HepG2 (cell line): ENCODE measurements at regions not wholly inside any gene's neighbourhood (a gene's known extent, or its start where the extent isn't known, plus 50 kb on each side); places are given as distances from the start of the nearest gene placed in this dataset.
"Not testable (repeated sequence)": the region's sequence is repeated elsewhere in the genome, so short reads cannot be mapped to it uniquely, and the experiment has no call there.

Experiments
- ATAC-seq: fragments of 200-7000 bp; cut with Tn5 transposase; 3 replicates; pipeline ENCODE4 v1.9.1; 2020; ENCODE audit warnings: mild to moderate bottlenecking, moderate library complexity
- BruUV-seq: library from RNA; stranded (reverse); fragments of 400-500 nt; replicated peaks from 2 replicates; lab custom pipeline; 2021; lab: Mats Ljungman, UMichigan
- CTCF ChIA-PET: fragments of 300-600 bp; formaldehyde crosslinking; extraction: SDS; loops from one replicate; lab custom pipeline; 2021; ENCODE audit warnings: low total read pairs, inconsistent platforms, low intra/inter-chr PET ratio; lab: Yijun Ruan, JAX
- POLR2A ChIA-PET: fragments of 350-600 bp; sonication (Branson Sonifier 250); formaldehyde crosslinking; loops from one replicate; lab custom pipeline; 2020; ENCODE audit warnings: antibody characterized with exemption, inconsistent platforms; lab: Yijun Ruan, JAX
- DNase-seq: peaks from one replicate; pipeline ENCODE4 v3.0.0-alpha.2; 2015; ENCODE audit warnings: low spot score
- FAIRE-seq: peaks from 3 replicates; lab custom pipeline; 2011; peaks lifted over from hg19 to GRCh38; lab: Jason Lieb, UNC
- H2AFZ ChIP-seq: one replicate; pipeline ENCODE4 v1.6.1; 2011; ENCODE audit warnings: low read length, inconsistent platforms
- H3K27ac ChIP-seq: fragments of 300-600 bp; 3 replicates; pipeline ENCODE4 v1.8.0; 2011; ENCODE audit warnings: mixed run types, mild to moderate bottlenecking, mixed read lengths, low read length, inconsistent platforms; ENCODE audit not compliant: insufficient read depth; ENCODE audit errors: extremely low read length
- H3K27me3 ChIP-seq, 2 experiments: fragments of 200-600 bp in 1 of 2; 2 replicates in 1 of 2; 3 replicates in 1 of 2; pipeline versions ENCODE4 v1.6.0 to v1.8.0; 2011; ENCODE audit warnings: low read length in 2 of 2, mild to moderate bottlenecking in 2 of 2, moderate library complexity in 2 of 2, inconsistent platforms in 1 of 2; ENCODE audit not compliant: insufficient read depth in 2 of 2, control insufficient read depth in 1 of 2
- H3K36me3 ChIP-seq, 2 experiments: fragments of 200-600 bp in 1 of 2; replicated peaks in 1 of 2; 2 replicates in 1 of 2; 3 replicates in 1 of 2; pipeline versions ENCODE4 v1.5.1 to v1.8.0; 2011; ENCODE audit warnings: low read length in 2 of 2, inconsistent platforms in 1 of 2; ENCODE audit not compliant: insufficient read depth in 2 of 2, control insufficient read depth in 1 of 2
- H3K4me1 ChIP-seq: 2 replicates; pipeline ENCODE4 v1.5.1; 2012; ENCODE audit warnings: low read length, inconsistent platforms; ENCODE audit not compliant: insufficient read depth
- H3K4me2 ChIP-seq: 2 replicates; pipeline ENCODE4 v1.6.0; 2011; ENCODE audit warnings: low read depth, low read length, inconsistent platforms
- H3K4me3 ChIP-seq, 3 experiments: fragments of 200-600 bp in 1 of 3; sonication (generic), shearing (Covaris generic) in 1 of 3; replicated peaks in 1 of 3; 2 replicates each; pipeline ENCODE4 v1.5.1; 2011 to 2016; ENCODE audit warnings: low read length in 3 of 3, inconsistent platforms in 2 of 3, low read depth in 2 of 3, mild to moderate bottlenecking in 2 of 3, control low read depth in 1 of 3, mixed read lengths in 1 of 3; ENCODE audit not compliant: insufficient read depth in 1 of 3
- H3K79me2 ChIP-seq: one replicate; pipeline ENCODE4 v1.6.1; 2011; ENCODE audit warnings: low read length, inconsistent platforms; ENCODE audit not compliant: insufficient read depth
- H3K9ac ChIP-seq: 2 replicates; pipeline ENCODE4 v1.6.0; 2011; ENCODE audit warnings: mild to moderate bottlenecking, low read depth, low read length, inconsistent platforms; ENCODE audit not compliant: insufficient read depth
- H3K9me3 ChIP-seq: 2 replicates; pipeline ENCODE4 v1.5.1; 2012; ENCODE audit warnings: mild to moderate bottlenecking, low read length
- H4K20me1 ChIP-seq: 2 replicates; pipeline ENCODE4 v1.6.0; 2011; ENCODE audit warnings: inconsistent platforms, mild to moderate bottlenecking, low read length, moderate library complexity; ENCODE audit not compliant: insufficient read depth
- KDM4B ChIP-seq: sonication (generic); formaldehyde crosslinking; IDR thresholded peaks from 2 replicates; pipeline ENCODE4 v1.4.0; 2020; ENCODE audit warnings: missing genetic modification reagents
- ZNF253 ChIP-seq: sonication (generic); formaldehyde crosslinking; IDR thresholded peaks from 2 replicates; pipeline ENCODE4 v1.8.0; 2022; ENCODE audit warnings: mild to moderate bottlenecking, missing genetic modification reagents, borderline replicate concordance
- ZNF563 ChIP-seq: sonication (generic); formaldehyde crosslinking; IDR thresholded peaks from 2 replicates; pipeline ENCODE4 v1.8.0; 2022; ENCODE audit warnings: mild to moderate bottlenecking, moderate library complexity, missing genetic modification reagents
- WGBS: methylation state at CpG from one replicate; pipeline ENCODE4 v1.1.6; 2017; ENCODE audit warnings: low lambda C conversion rate; 5-methylcytosine and 5-hydroxymethylcytosine counted together
- in situ Hi-C: cut with HindIII; loops from 2 replicates; pipeline ENCODE4 v1.10.0; 2017; ENCODE audit warnings: low pct_unique_long_range_greater_than_20kb; ENCODE audit not compliant: extremely low pct_ligation_motif_present
- intact Hi-C: fragments of 100-400 bp; cut with micrococcal nuclease; formaldehyde crosslinking; loops from one replicate; pipeline ENCODE4 v1.10.0; 2022; ENCODE audit not compliant: unreplicated experiment
- TF ChIP-seq, protein P1 (sequence below): sonication (generic); formaldehyde crosslinking; IDR thresholded peaks from 2 replicates; pipeline ENCODE4 v1.4.0; 2020; ENCODE audit warnings: mild to moderate bottlenecking, low read depth, missing genetic modification reagents

DNA sequence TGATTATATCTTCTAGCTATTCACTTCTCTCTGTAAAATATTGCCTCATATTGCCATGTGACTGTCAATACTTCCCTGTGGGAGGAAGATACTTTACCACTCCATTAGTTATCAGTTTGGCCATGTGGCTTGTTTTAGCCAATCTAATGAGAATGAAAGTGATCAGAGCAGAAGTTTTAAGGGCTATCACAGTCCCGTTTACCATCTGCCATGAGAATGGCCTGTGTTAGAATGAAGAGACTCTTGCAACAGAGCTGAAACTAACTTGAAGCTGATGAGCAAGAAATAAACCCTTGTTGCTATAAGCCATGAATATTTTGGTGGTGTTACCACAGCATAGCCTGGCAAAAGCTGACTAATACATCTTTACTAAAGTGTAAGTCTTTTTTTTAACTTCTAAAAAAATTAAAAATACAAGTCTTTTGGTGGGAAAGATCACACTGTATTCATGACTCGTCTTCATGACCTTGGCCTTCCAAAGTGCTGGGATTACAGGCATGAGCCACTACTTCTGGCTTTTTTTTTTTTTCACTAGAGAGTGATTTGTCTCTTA lies 68.0 kb upstream of the CTNNA1 start (continued):
- TF ChIP-seq, protein P1, sequence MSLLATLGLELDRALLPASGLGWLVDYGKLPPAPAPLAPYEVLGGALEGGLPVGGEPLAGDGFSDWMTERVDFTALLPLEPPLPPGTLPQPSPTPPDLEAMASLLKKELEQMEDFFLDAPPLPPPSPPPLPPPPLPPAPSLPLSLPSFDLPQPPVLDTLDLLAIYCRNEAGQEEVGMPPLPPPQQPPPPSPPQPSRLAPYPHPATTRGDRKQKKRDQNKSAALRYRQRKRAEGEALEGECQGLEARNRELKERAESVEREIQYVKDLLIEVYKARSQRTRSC, result no peak
- TF ChIP-seq KDM4B (CRISPR knock-in tag), result no peak
- no peak for TF ChIP-seq ZNF253 (CRISPR knock-in tag)
- TF ChIP-seq ZNF563, result no peak

DNA sequence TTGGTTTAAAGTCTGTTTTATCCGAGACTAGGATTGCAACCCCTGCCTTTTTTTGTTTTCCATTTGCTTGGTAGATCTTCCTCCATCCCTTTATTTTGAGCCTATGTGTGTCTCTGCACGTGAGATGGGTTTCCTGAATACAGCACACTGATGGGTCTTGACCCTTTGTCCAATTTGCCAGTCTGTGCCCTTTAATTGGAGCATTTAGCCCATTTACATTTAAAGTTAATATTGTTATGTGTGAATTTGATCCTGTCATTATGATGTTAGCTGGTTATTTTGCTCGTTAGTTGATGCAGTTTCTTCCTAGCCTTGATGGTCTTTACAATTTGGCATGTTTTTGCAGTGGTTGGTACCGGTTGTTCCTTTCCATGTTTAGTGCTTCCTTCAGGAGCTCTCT lies 70.8 kb upstream of the CTNNA1 start:
- POLR2A ChIA-PET, in situ Hi-C loops, H3K4me3 ChIP-seq, CTCF ChIA-PET, H3K9ac ChIP-seq, H3K4me1 ChIP-seq, H3K27me3 ChIP-seq, DNase-seq, FAIRE-seq, H3K36me3 ChIP-seq, H3K27ac ChIP-seq, BruUV-seq, ATAC-seq, H4K20me1 ChIP-seq, H3K9me3 ChIP-seq, H2AFZ ChIP-seq, intact Hi-C loops, H3K4me2 ChIP-seq, H3K79me2 ChIP-seq: not testable (repeated sequence)
- 30% methylated on average over 3 of the region's 4 CpGs for WGBS

- FAIRE-seq, BruUV-seq, H3K27me3 ChIP-seq, intact Hi-C loops, H3K9me3 ChIP-seq, H3K27ac ChIP-seq, H3K4me1 ChIP-seq, in situ Hi-C loops, H3K36me3 ChIP-seq, H2AFZ ChIP-seq, H3K4me2 ChIP-seq, ATAC-seq, POLR2A ChIA-PET, H3K79me2 ChIP-seq, DNase-seq, CTCF ChIA-PET, H3K4me3 ChIP-seq, H3K9ac ChIP-seq, H4K20me1 ChIP-seq: not testable (repeated sequence)
- WGBS, result 68% methylated on average over 3 of the region's 3 CpGs
These were observed 74.4 kb upstream of the CTNNA1 start for GRCh38 chr5:138678826-138679225.
